ENCODE measurements at regions not wholly inside any gene's neighbourhood (a gene's known extent, or its start where the extent isn't known, plus 50 kb on each side); places are given as distances from the start of the nearest gene placed in this dataset.

DNA sequence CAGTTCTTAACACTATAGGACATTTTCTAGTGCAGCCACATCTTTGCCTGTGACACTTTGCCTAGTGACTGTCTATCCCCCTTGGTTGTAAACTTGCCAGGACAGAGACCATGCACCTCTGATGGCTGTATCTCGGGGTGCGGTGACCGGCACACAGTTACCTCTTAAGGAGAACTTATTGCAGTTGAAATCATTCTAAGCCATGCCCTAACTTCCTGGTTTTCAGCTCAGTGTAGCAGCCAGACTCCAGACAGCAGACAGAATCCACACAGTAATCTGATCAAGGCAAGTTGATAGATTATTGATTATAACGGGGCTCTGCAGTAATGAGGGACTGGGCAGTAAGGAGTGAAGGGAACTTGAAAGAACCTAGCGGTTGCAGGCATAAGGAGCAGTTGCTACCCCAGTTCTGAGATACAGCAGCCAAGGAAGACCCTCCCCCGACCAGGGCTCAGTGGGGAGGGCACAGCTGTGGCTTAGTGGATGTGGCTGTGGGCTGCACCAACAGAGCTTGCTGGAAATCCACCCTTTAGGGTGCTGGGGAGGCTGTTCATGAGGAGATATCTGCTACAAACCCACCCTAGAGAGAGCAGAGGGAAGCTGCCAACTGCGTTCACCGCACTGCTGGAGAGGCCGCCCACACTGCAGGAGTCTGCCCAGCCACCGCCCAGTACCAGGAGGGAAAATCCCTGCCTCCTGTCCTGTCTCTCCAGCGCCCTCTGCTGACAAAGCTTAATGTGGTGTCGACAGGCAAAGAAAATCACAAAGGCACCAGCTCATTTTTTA, 58.2 kb upstream of the BEGAIN start:
- TF ChIP-seq EP300 (IDR thresholded peaks at IDR 0.05): no peak
- TF ChIP-seq, protein P1, sequence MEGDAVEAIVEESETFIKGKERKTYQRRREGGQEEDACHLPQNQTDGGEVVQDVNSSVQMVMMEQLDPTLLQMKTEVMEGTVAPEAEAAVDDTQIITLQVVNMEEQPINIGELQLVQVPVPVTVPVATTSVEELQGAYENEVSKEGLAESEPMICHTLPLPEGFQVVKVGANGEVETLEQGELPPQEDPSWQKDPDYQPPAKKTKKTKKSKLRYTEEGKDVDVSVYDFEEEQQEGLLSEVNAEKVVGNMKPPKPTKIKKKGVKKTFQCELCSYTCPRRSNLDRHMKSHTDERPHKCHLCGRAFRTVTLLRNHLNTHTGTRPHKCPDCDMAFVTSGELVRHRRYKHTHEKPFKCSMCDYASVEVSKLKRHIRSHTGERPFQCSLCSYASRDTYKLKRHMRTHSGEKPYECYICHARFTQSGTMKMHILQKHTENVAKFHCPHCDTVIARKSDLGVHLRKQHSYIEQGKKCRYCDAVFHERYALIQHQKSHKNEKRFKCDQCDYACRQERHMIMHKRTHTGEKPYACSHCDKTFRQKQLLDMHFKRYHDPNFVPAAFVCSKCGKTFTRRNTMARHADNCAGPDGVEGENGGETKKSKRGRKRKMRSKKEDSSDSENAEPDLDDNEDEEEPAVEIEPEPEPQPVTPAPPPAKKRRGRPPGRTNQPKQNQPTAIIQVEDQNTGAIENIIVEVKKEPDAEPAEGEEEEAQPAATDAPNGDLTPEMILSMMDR (IDR thresholded peaks at IDR 0.05): peak; percentile 54 to 88 (median 67)
- TF ChIP-seq POLR2A (IDR thresholded peaks at IDR 0.05): no peak

All from tibial nerve (tissue), 4 donors.